Mesenchymal stem cell (in vitro differentiated cells and primary cell): ENCODE measurements at regions not wholly inside any gene's neighbourhood (a gene's known extent, or its start where the extent isn't known, plus 50 kb on each side); places are given as distances from the start of the nearest gene placed in this dataset.

Experiments used
- DNase-seq: peaks from one replicate; pipeline ENCODE4 v3.0.0-alpha.2; 2013
- H2AFZ ChIP-seq: one replicate; pipeline ENCODE4 v1.6.1; 2013; ENCODE audit warnings: low read depth, mild to moderate bottlenecking, control low read depth, inconsistent platforms, low read length, moderate library complexity
- H2AK5ac ChIP-seq: 2 replicates; pipeline ENCODE4 v1.6.1; 2013; ENCODE audit warnings: low read length, moderate library complexity, mild to moderate bottlenecking, inconsistent platforms; ENCODE audit not compliant: severe bottlenecking
- H2BK120ac ChIP-seq: one replicate; pipeline ENCODE4 v1.6.1; 2013; ENCODE audit warnings: low read depth, mild to moderate bottlenecking, inconsistent platforms, low read length, moderate library complexity
- H2BK12ac ChIP-seq, 2 experiments: one replicate each; pipeline ENCODE4 v1.6.1; 2013; ENCODE audit warnings: inconsistent platforms in 2 of 2, low read length in 2 of 2, mild to moderate bottlenecking in 2 of 2, moderate library complexity in 2 of 2, control low read depth in 1 of 2
- H2BK15ac ChIP-seq: one replicate; pipeline ENCODE4 v1.6.1; 2013; ENCODE audit warnings: mild to moderate bottlenecking, low read depth, inconsistent platforms; ENCODE audit not compliant: poor library complexity, severe bottlenecking
- H2BK5ac ChIP-seq: 2 replicates; pipeline ENCODE4 v1.6.1; 2013; ENCODE audit warnings: low read depth, mild to moderate bottlenecking, low read length, control low read depth, inconsistent platforms; ENCODE audit not compliant: poor library complexity, severe bottlenecking
- H3K14ac ChIP-seq, 2 experiments: one replicate each; pipeline ENCODE4 v1.6.1; 2013; ENCODE audit warnings: inconsistent platforms in 2 of 2, low read length in 2 of 2, control low read depth in 1 of 2, mild to moderate bottlenecking in 1 of 2, moderate library complexity in 1 of 2
- H3K18ac ChIP-seq, 2 experiments: one replicate each; pipeline ENCODE4 v1.6.1; 2013; ENCODE audit warnings: inconsistent platforms in 2 of 2, low read length in 2 of 2, control low read depth in 1 of 2, low read depth in 1 of 2, mild to moderate bottlenecking in 1 of 2
- H3K23ac ChIP-seq, 2 experiments: one replicate each; pipeline ENCODE4 v1.6.1; 2013; ENCODE audit warnings: inconsistent platforms in 2 of 2, low read length in 2 of 2, mild to moderate bottlenecking in 2 of 2, moderate library complexity in 2 of 2, control low read depth in 1 of 2
- H3K27ac ChIP-seq: 2 replicates; pipeline ENCODE4 v1.5.1; 2013; ENCODE audit warnings: mild to moderate bottlenecking, moderate library complexity, low read length, control low read depth, inconsistent platforms; ENCODE audit not compliant: poor library complexity, severe bottlenecking
- H3K27me3 ChIP-seq, 2 experiments: 2 replicates each; pipeline versions ENCODE4 v1.6.1 to v1.7.0; 2013; ENCODE audit warnings: low read length in 2 of 2, mild to moderate bottlenecking in 2 of 2, moderate library complexity in 2 of 2, control low read depth in 1 of 2, inconsistent platforms in 1 of 2; ENCODE audit not compliant: control insufficient read depth in 1 of 2, insufficient read depth in 1 of 2
- H3K36me3 ChIP-seq, 2 experiments: 2 replicates each; pipeline versions ENCODE4 v1.6.1 to v1.7.0; 2013; ENCODE audit warnings: low read length in 2 of 2, control low read depth in 1 of 2, inconsistent platforms in 1 of 2, low read depth in 1 of 2, mild to moderate bottlenecking in 1 of 2; ENCODE audit not compliant: insufficient read depth in 2 of 2, control insufficient read depth in 1 of 2
- H3K4ac ChIP-seq, 2 experiments: one replicate each; pipeline ENCODE4 v1.6.1; 2013; ENCODE audit warnings: inconsistent platforms in 2 of 2, low read length in 2 of 2, mild to moderate bottlenecking in 2 of 2, moderate library complexity in 2 of 2, control low read depth in 1 of 2, low read depth in 1 of 2
- H3K4me1 ChIP-seq: 2 replicates; pipeline ENCODE4 v1.6.1; 2013; ENCODE audit warnings: low read depth, low read length, control low read depth; ENCODE audit not compliant: control insufficient read depth, insufficient read depth
- H3K4me2 ChIP-seq: 2 replicates; pipeline ENCODE4 v1.6.1; 2013; ENCODE audit warnings: low read length, mild to moderate bottlenecking, inconsistent platforms; ENCODE audit not compliant: poor library complexity, severe bottlenecking
- H3K4me3 ChIP-seq, 2 experiments: 2 replicates each; pipeline versions ENCODE4 v1.5.1 to v1.7.0; 2013; ENCODE audit warnings: low read length in 2 of 2, mild to moderate bottlenecking in 2 of 2, control low read depth in 1 of 2, low read depth in 1 of 2; ENCODE audit not compliant: insufficient read depth in 1 of 2
- H3K79me1 ChIP-seq: replicated peaks from 2 replicates; pipeline ENCODE4 v1.6.1; 2013; ENCODE audit warnings: mild to moderate bottlenecking, control low read depth, low read length, inconsistent platforms; ENCODE audit not compliant: poor library complexity, severe bottlenecking
- H3K9ac ChIP-seq: 2 replicates; pipeline ENCODE4 v1.7.0; 2013; ENCODE audit warnings: mild to moderate bottlenecking, low read length, moderate library complexity
- H3K9me3 ChIP-seq: 2 replicates; pipeline ENCODE4 v1.7.0; 2013; ENCODE audit warnings: mild to moderate bottlenecking, low read length; ENCODE audit not compliant: control insufficient read depth
- H4K8ac ChIP-seq: one replicate; pipeline ENCODE4 v1.6.1; 2013; ENCODE audit warnings: inconsistent platforms, mild to moderate bottlenecking, low read length, moderate library complexity
- H4K91ac ChIP-seq: one replicate; pipeline ENCODE4 v1.6.1; 2013; ENCODE audit warnings: mild to moderate bottlenecking, low read length, inconsistent platforms
- WGBS: methylation state at CpG from one replicate; pipeline ENCODE4 v1.1.7; 2013; ENCODE audit warnings: mixed read lengths; 5-methylcytosine and 5-hydroxymethylcytosine counted together

DNA sequence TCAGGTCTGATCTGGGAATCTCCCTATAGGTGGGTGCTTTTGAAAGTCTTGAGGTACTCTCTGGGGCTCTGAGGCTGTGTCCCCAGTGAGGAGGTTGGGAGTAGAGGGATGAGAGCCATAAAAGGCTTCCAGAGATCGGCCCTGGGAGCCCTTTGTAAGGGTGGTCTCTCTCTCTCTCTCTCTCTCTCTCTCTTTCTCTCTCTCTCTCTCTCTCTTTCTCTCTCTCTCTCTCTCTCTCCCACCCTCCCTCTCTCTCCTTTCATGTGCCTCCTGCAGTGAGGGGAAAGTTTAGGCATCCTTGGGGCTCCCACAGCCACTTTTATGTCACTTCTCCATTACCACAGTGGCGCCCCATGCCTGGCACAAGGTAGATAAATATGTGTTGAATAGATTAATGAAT, 271.3 kb upstream of the N4BP1 start:
- H3K27me3 ChIP-seq: no peaks in the 10 kb centered on the region
- DNase-seq: no peak
- no peak overlapping the region for H3K23ac ChIP-seq
- H3K36me3 ChIP-seq: no peaks in the 10 kb centered on the region
- H3K27ac ChIP-seq: no peak overlapping the region
- no peak overlapping the region for H2AK5ac ChIP-seq
- no peak overlapping the region for H3K14ac ChIP-seq
- no peak overlapping the region for H2BK15ac ChIP-seq
- no peak overlapping the region for H3K4me2 ChIP-seq
- no peaks in the 10 kb centered on the region for H3K79me1 ChIP-seq
- H2BK120ac ChIP-seq: no peak overlapping the region
- H3K4ac ChIP-seq: no peak overlapping the region
- no peaks in the 10 kb centered on the region for H3K4me1 ChIP-seq
- no peak overlapping the region for H4K91ac ChIP-seq
- H2BK5ac ChIP-seq: no peak overlapping the region
- H3K18ac ChIP-seq: no peak overlapping the region
- no peaks in the 10 kb centered on the region for H3K9me3 ChIP-seq
- H4K8ac ChIP-seq: no peak overlapping the region
- no peak overlapping the region for H3K4me3 ChIP-seq
- no peak overlapping the region for H2AFZ ChIP-seq
- no CpG with 5 or more reads among the region's 2 CpGs for WGBS
- no peak overlapping the region for H2BK12ac ChIP-seq
- H3K9ac ChIP-seq: no peak overlapping the region

DNA sequence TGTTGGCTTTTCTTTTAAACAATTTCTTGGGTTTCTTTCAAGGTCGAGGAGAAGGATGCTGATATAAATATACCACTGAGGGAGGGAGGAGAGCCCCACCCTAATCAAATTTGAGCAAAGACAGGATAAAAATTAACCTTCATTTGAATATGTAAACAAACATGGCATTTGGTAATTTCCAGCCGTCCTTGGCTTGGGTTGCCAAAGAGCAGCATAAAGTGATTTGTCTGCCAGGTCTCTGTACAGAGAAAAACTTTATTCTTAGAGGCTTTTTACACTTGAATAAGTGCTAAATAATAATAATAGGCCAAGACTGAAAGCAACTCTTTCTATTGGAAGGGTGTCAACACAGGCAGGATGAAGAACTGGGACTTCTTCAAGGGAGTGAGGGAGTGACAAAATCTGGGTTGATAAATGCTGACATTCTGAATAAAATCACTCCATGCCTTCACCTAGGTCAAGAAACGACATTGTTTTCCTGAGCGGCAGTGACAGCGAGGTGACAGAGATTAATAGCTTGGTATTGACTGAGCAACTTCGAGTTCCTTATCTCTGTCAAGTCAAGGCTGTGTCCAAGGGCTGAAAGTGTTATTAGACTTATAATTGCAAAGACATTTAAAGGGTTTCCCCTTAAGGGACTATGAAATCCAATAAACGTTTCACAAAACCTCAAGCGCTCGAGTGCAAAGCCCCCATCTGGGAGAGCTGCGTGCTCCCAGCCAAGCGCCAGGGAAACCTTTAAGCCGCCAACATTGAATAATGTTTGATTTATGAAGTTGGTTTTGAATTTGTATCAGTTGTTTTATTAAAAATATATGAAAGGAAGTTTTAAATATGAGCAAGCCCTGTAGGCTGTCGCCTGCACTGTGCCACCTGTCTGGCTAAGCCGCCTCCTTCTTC, 269.5 kb upstream of the N4BP1 start:
- no peaks in the 10 kb centered on the region for H3K4me1 ChIP-seq
- no peak overlapping the region for H4K8ac ChIP-seq
- no peak overlapping the region for H2BK12ac ChIP-seq
- no peak overlapping the region for H3K27ac ChIP-seq
- H3K27me3 ChIP-seq: no peaks in the 10 kb centered on the region
- no peak overlapping the region for H2BK5ac ChIP-seq
- H3K9ac ChIP-seq: no peak overlapping the region
- no peak overlapping the region for H2AK5ac ChIP-seq
- no peak overlapping the region for H3K18ac ChIP-seq
- H3K79me1 ChIP-seq: no peaks in the 10 kb centered on the region
- H3K14ac ChIP-seq: no peak overlapping the region
- H2AFZ ChIP-seq: no peak overlapping the region
- H3K4ac ChIP-seq: no peak overlapping the region
- 84% methylated on average over 12 of the region's 14 CpGs for WGBS
- H2BK15ac ChIP-seq: no peak overlapping the region
- H2BK120ac ChIP-seq: no peak overlapping the region
- no peak overlapping the region for H3K4me2 ChIP-seq
- no peak overlapping the region for H3K4me3 ChIP-seq
- H4K91ac ChIP-seq: no peak overlapping the region
- DNase-seq: no peak
- no peaks in the 10 kb centered on the region for H3K9me3 ChIP-seq
- H3K23ac ChIP-seq: no peak overlapping the region
- H3K36me3 ChIP-seq: no peaks in the 10 kb centered on the region

DNA sequence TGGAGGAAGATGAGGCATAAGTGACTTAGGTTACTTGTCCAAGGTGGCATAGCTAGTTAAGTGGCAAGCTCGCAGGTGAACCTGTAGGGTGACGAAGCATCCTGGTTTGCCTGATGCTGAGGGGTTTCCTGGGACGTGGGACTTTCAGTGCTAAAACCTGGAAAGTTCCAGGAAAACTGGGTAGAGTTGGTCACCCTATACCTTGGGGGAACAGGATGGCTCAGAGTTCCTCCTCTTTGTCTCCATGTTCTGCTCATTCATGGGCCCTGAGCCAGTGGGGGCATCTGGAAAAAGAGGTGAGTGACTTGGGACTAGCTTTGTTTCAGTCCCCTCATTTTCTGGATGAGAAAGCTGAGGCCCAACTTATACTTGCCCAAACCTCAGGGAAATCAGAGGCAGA, 268.0 kb upstream of the N4BP1 start:
- Histone ChIP-seq H2AFZ (no peak overlapping the region), H2BK12ac (no peak overlapping the region), H2BK5ac (no peak overlapping the region), H2BK120ac (no peak overlapping the region), H3K4ac (no peak overlapping the region), H4K91ac (no peak overlapping the region), H3K4me1 (no peaks in the 10 kb centered on the region), H3K14ac (no peak overlapping the region), H3K27me3 (no peaks in the 10 kb centered on the region), H3K9me3 (no peaks in the 10 kb centered on the region), H3K9ac (no peak overlapping the region), H2BK15ac (no peak overlapping the region), H3K18ac (no peak overlapping the region), H3K4me2 (no peak overlapping the region), H2AK5ac (no peak overlapping the region), H3K36me3 (no peaks in the 10 kb centered on the region), H3K4me3 (no peak overlapping the region), H3K23ac (no peak overlapping the region), H3K79me1 (no peaks in the 10 kb centered on the region), H4K8ac (no peak overlapping the region), H3K27ac (no peak overlapping the region)
- no peak for DNase-seq
- 76% methylated on average over 3 of the region's 3 CpGs for WGBS

DNA sequence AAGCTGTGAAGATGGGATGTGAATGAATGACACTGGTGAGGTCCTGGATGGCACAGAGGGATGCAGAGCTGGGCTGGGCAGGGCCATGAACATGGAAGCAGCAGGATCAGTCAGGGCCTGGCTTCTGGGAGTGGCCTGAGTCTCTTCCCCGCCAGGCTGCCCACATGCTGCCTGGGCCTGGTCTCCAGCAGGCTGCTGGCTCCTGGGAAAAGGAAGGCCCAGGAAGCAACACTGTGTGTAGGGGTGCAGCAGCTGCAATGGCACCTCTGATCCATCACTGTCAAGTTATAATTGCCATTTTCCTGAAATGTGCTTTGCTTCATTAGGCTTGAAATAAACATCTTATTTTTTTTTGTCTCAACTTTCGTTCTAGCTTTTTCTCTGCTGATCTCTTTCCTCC, 260.2 kb upstream of the N4BP1 start:
- H3K36me3 ChIP-seq: no peaks in the 10 kb centered on the region

More for the DNA sequence above, 260.2 kb upstream of the N4BP1 start:
- Histone ChIP-seq H3K18ac (no peak overlapping the region), H3K27me3 (no peaks in the 10 kb centered on the region), H4K8ac (no peak overlapping the region), H3K27ac (no peak overlapping the region), H3K9ac (no peak overlapping the region), H2BK12ac (no peak overlapping the region), H3K4me3 (no peak overlapping the region), H3K23ac (no peak overlapping the region), H2BK120ac (no peak overlapping the region), H3K4me1 (no peaks in the 10 kb centered on the region), H3K14ac (no peak overlapping the region), H2BK15ac (no peak overlapping the region), H2AK5ac (no peak overlapping the region), H3K9me3 (peaks cover 11% of the 10 kb centered on the region), H3K79me1 (no peaks in the 10 kb centered on the region), H2AFZ (no peak overlapping the region), H4K91ac (no peak overlapping the region), H3K4ac (no peak overlapping the region), H2BK5ac (no peak overlapping the region), H3K4me2 (no peak overlapping the region)
- DNase-seq: no peak
- WGBS: 69% methylated on average over 2 of the region's 2 CpGs
